GM23338 (cell line): ENCODE measurements at regions not wholly inside any gene's neighbourhood (a gene's known extent, or its start where the extent isn't known, plus 50 kb on each side); places are given as distances from the start of the nearest gene placed in this dataset.

Source experiments
- CREB1 ChIP-seq: fragments of 250-450 bp; sonication (Bioruptor Pico); IDR thresholded peaks from 2 replicates; pipeline ENCODE4 v1.5.0; 2020; ENCODE audit warnings: low read depth, mild to moderate bottlenecking, moderate library complexity
- EZH2 ChIP-seq: fragments of 200-600 bp; sonication (generic); IDR thresholded peaks from one replicate; pipeline ENCODE4 v1.8.0; 2017; ENCODE audit warnings: antibody characterized with exemption, mild to moderate bottlenecking, low read depth; ENCODE audit not compliant: unreplicated experiment
- EZH2phosphoT487 ChIP-seq: fragments of 200-600 bp; sonication (generic); IDR thresholded peaks from one replicate; pipeline ENCODE4 v1.8.1; 2018; ENCODE audit warnings: antibody characterized with exemption; ENCODE audit not compliant: unreplicated experiment
- JUNB ChIP-seq: IDR thresholded peaks from one replicate; pipeline ENCODE4 v1.6.1; 2016; ENCODE audit warnings: antibody characterized with exemption; ENCODE audit not compliant: unreplicated experiment
- POLR2AphosphoS5 ChIP-seq: IDR thresholded peaks from 2 replicates; pipeline ENCODE4 v1.6.1; 2016; ENCODE audit warnings: antibody characterized with exemption, low read depth
- STAT1 ChIP-seq: IDR thresholded peaks from one replicate; pipeline ENCODE4 v1.6.1; 2016; ENCODE audit warnings: antibody characterized with exemption; ENCODE audit not compliant: unreplicated experiment
- ZNF114 ChIP-seq: fragments of 250-450 bp; sonication (Bioruptor Pico); IDR thresholded peaks from 2 replicates; pipeline ENCODE4 v1.5.0; 2020; ENCODE audit warnings: mild to moderate bottlenecking, moderate library complexity
- ZNF331 ChIP-seq: fragments of 250-450 bp; sonication (Bioruptor Pico); IDR thresholded peaks from 2 replicates; pipeline ENCODE4 v1.5.0; 2020; ENCODE audit warnings: low read depth, mild to moderate bottlenecking, moderate library complexity
- TF ChIP-seq, protein P1 (sequence below): IDR thresholded peaks from one replicate; pipeline ENCODE4 v1.6.1; 2018; ENCODE audit warnings: antibody characterized with exemption; ENCODE audit not compliant: unreplicated experiment
- TF ChIP-seq, protein P2 (sequence below), 2 experiments: fragments of 200-600 bp in 1 of 2; sonication (generic) in 1 of 2; conservative IDR thresholded peaks; 2 replicates each; pipeline versions ENCODE4 v1.5.1 to v1.6.1; 2016 to 2017; ENCODE audit warnings: antibody characterized with exemption in 2 of 2, low read depth in 2 of 2, mild to moderate bottlenecking in 2 of 2, moderate library complexity in 1 of 2
- TF ChIP-seq, protein P3 (sequence below): IDR thresholded peaks from 2 replicates; pipeline ENCODE4 v1.6.1; 2016; ENCODE audit warnings: antibody characterized with exemption

DNA sequence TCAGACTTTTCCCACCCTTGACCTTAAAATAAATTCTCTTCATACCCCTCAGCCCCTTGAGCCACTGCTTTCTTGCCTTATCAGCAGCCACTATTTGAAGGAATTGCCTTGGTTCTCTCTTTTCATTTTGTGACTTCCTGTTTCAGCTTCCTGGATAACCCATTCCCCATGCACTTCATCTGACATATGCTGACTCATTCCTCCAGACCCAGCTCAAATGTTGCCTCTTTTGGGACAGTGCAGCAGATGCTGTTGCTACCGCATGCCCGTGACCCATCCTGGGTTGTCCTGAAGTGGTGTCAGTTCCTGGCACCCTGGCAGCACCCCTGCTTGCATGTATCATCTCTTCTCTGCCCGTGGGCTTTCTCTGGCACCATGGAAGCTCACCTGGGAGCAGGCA lies 496.1 kb downstream of the PTPRU start:
- TF ChIP-seq EZH2 (no peak), ZNF331 (no peak), JUNB (no peak), POLR2AphosphoS5 (no peak), EZH2phosphoT487 (no peak), STAT1 (no peak), CREB1 (no peak), ZNF114 (no peak)
- TF ChIP-seq, protein P1, sequence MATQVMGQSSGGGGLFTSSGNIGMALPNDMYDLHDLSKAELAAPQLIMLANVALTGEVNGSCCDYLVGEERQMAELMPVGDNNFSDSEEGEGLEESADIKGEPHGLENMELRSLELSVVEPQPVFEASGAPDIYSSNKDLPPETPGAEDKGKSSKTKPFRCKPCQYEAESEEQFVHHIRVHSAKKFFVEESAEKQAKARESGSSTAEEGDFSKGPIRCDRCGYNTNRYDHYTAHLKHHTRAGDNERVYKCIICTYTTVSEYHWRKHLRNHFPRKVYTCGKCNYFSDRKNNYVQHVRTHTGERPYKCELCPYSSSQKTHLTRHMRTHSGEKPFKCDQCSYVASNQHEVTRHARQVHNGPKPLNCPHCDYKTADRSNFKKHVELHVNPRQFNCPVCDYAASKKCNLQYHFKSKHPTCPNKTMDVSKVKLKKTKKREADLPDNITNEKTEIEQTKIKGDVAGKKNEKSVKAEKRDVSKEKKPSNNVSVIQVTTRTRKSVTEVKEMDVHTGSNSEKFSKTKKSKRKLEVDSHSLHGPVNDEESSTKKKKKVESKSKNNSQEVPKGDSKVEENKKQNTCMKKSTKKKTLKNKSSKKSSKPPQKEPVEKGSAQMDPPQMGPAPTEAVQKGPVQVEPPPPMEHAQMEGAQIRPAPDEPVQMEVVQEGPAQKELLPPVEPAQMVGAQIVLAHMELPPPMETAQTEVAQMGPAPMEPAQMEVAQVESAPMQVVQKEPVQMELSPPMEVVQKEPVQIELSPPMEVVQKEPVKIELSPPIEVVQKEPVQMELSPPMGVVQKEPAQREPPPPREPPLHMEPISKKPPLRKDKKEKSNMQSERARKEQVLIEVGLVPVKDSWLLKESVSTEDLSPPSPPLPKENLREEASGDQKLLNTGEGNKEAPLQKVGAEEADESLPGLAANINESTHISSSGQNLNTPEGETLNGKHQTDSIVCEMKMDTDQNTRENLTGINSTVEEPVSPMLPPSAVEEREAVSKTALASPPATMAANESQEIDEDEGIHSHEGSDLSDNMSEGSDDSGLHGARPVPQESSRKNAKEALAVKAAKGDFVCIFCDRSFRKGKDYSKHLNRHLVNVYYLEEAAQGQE = no peak
- TF ChIP-seq, protein P2, sequence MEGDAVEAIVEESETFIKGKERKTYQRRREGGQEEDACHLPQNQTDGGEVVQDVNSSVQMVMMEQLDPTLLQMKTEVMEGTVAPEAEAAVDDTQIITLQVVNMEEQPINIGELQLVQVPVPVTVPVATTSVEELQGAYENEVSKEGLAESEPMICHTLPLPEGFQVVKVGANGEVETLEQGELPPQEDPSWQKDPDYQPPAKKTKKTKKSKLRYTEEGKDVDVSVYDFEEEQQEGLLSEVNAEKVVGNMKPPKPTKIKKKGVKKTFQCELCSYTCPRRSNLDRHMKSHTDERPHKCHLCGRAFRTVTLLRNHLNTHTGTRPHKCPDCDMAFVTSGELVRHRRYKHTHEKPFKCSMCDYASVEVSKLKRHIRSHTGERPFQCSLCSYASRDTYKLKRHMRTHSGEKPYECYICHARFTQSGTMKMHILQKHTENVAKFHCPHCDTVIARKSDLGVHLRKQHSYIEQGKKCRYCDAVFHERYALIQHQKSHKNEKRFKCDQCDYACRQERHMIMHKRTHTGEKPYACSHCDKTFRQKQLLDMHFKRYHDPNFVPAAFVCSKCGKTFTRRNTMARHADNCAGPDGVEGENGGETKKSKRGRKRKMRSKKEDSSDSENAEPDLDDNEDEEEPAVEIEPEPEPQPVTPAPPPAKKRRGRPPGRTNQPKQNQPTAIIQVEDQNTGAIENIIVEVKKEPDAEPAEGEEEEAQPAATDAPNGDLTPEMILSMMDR (conservative IDR thresholded peaks at IDR 0.05; ENCODE audit: low read depth in 2 of 2) = no peak
- TF ChIP-seq, protein P3, sequence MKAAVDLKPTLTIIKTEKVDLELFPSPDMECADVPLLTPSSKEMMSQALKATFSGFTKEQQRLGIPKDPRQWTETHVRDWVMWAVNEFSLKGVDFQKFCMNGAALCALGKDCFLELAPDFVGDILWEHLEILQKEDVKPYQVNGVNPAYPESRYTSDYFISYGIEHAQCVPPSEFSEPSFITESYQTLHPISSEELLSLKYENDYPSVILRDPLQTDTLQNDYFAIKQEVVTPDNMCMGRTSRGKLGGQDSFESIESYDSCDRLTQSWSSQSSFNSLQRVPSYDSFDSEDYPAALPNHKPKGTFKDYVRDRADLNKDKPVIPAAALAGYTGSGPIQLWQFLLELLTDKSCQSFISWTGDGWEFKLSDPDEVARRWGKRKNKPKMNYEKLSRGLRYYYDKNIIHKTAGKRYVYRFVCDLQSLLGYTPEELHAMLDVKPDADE = no peak
